ENCODE measurements at regions not wholly inside any gene's neighbourhood (a gene's known extent, or its start where the extent isn't known, plus 50 kb on each side); places are given as distances from the start of the nearest gene placed in this dataset.
"Not testable (repeated sequence)": the region's sequence is repeated elsewhere in the genome, so short reads cannot be mapped to it uniquely, and the experiment has no call there.

DNA sequence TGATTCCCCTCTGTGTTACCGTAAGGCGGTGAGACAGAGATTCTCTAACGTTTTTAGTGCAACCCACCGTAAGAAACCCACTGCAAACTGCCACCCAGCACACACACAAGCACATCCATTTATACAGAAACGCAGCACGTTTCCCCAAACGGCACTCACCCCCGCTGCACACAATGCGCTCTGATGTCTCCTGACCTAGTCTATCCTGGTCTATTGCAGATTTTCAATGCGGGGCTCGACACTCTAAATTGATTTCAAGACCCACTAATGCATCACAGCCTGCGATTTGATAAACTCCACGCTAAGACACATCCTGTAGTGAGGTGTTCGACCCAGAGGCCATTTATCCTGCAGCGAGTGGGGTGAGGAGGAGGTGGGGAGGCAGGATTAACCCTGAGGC, 63.7 kb upstream of the SULF2 start:
- Histone ChIP-seq H3K79me2 (ENCODE audit: control insufficient read depth, insufficient read depth, low read length, poor library complexity) (no peaks in the 10 kb centered on the region), H4K12ac (ENCODE audit: low read depth, low read length) (no peak overlapping the region), H3K4me2 (ENCODE audit: low read length) (no peak overlapping the region), H3K4me3 (ENCODE audit: low read depth, low read length) (no peak overlapping the region), H3K9ac (ENCODE audit: low read length) (no peak overlapping the region), H2BK5ac (ENCODE audit: low read depth, low read length, poor library complexity) (no peak overlapping the region), H3K27ac (ENCODE audit: low read depth, low read length) (no peak overlapping the region), H2BK120ac (ENCODE audit: insufficient read depth, low read length, poor library complexity) (no peak overlapping the region), H3K27me3 (ENCODE audit: insufficient read depth, low read length) (no peaks in the 10 kb centered on the region), H3K14ac (ENCODE audit: low read length) (no peak overlapping the region), H3K9me3 (ENCODE audit: insufficient read depth, low read depth, low read length) (peaks cover 10% of the 10 kb centered on the region), H2AK5ac (ENCODE audit: low read length) (no peak overlapping the region), H3K23ac (ENCODE audit: low read length) (no peak overlapping the region), H3K36me3 (ENCODE audit: control insufficient read depth in 1 of 2, insufficient read depth in 2 of 2, low read length in 2 of 2) (no peaks in the 10 kb centered on the region), H2AFZ (ENCODE audit: insufficient read depth, low read length, poor library complexity) (no peak overlapping the region), H4K91ac (ENCODE audit: low read depth, low read length) (no peak overlapping the region), H3K79me1 (ENCODE audit: low read length) (no peaks in the 10 kb centered on the region), H2BK12ac (ENCODE audit: low read length) (no peak overlapping the region), H3K4me1 (ENCODE audit: control insufficient read depth in 1 of 2, insufficient read depth in 2 of 2, low read length in 2 of 2) (no peaks in the 10 kb centered on the region), H3K18ac (ENCODE audit: low read length) (no peak overlapping the region), H4K8ac (ENCODE audit: low read depth, low read length) (no peak overlapping the region), H3K4ac (ENCODE audit: low read depth, low read length) (no peak overlapping the region)
- DNase-seq, result no peak
- WGBS (ENCODE audit: extremely low coverage, insufficient coverage, insufficient read length), result no CpG with 5 or more reads among the region's 15 CpGs

DNA sequence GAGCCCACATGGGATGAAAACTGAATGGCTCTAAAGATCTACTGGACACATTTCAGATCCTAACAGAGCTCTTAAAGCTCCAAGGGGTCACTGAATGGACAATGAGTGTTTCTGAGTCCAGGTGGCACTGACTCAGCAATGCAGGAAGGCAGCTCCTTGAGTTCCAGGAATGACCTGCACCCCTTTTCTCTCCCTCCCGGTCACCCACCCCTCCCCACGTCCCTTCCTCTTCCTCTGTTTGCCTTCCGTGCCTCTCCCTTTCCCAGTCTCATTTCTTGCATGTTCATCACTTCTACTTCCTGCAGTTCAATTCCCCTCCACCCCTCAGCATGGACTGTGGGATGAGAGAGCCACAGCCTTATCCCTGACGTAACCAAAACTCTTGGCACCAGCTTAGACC, 63.3 kb upstream of the SULF2 start:
- H2AK5ac ChIP-seq (ENCODE audit: low read length); H4K91ac ChIP-seq (ENCODE audit: low read depth, low read length); H3K4ac ChIP-seq (ENCODE audit: low read depth, low read length); H4K8ac ChIP-seq (ENCODE audit: low read depth, low read length); H3K79me1 ChIP-seq (ENCODE audit: low read length); H3K14ac ChIP-seq (ENCODE audit: low read length); H3K4me2 ChIP-seq (ENCODE audit: low read length); DNase-seq; H3K36me3 ChIP-seq (ENCODE audit: control insufficient read depth in 1 of 2, insufficient read depth in 2 of 2, low read length in 2 of 2); H4K12ac ChIP-seq (ENCODE audit: low read depth, low read length); H3K79me2 ChIP-seq (ENCODE audit: control insufficient read depth, insufficient read depth, low read length, poor library complexity); H2AFZ ChIP-seq (ENCODE audit: insufficient read depth, low read length, poor library complexity); H3K4me1 ChIP-seq (ENCODE audit: control insufficient read depth in 1 of 2, insufficient read depth in 2 of 2, low read length in 2 of 2); H2BK5ac ChIP-seq (ENCODE audit: low read depth, low read length, poor library complexity); H3K27ac ChIP-seq (ENCODE audit: low read depth, low read length); H3K23ac ChIP-seq (ENCODE audit: low read length); H3K4me3 ChIP-seq (ENCODE audit: low read depth, low read length); H3K9ac ChIP-seq (ENCODE audit: low read length); H2BK120ac ChIP-seq (ENCODE audit: insufficient read depth, low read length, poor library complexity); H2BK12ac ChIP-seq (ENCODE audit: low read length); H3K18ac ChIP-seq (ENCODE audit: low read length); H3K9me3 ChIP-seq (ENCODE audit: insufficient read depth, low read depth, low read length); H3K27me3 ChIP-seq (ENCODE audit: insufficient read depth, low read length): not testable (repeated sequence)
- no CpG with 5 or more reads among the region's 4 CpGs for WGBS (ENCODE audit: extremely low coverage, insufficient coverage, insufficient read length)

DNA sequence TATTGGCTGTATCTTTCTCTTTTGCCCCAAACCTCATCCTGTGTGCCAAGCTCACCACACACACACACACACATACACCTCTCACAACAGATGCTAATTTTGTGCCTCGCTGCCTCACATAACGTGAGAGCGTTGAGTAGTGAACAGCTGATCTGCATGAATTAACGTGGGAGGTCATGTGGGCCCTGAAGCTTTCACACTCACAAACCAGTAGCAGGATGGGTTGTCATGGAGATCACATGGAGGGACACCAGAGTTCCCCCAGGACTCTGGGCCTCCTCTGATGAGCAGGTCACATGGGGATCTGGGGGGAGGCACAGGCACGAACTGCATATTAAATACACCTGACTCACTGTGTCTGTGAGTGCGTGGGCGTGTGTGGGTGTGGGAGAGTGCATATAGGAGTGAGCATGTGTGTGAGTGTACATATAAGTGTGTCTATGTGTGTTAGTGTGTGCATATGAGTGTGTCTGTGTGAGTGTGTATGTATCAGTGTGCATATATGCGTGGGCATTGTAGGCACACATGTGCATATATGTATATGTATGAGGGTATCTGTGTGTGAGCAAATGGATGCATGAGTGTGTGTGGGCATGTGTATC, 62.7 kb upstream of the SULF2 start:
- Histone ChIP-seq H2AK5ac (ENCODE audit: low read length) (no peak overlapping the region), H4K12ac (ENCODE audit: low read depth, low read length) (no peak overlapping the region), H4K8ac (ENCODE audit: low read depth, low read length) (no peak overlapping the region), H2BK5ac (ENCODE audit: low read depth, low read length, poor library complexity) (no peak overlapping the region), H3K4ac (ENCODE audit: low read depth, low read length) (no peak overlapping the region), H4K91ac (ENCODE audit: low read depth, low read length) (no peak overlapping the region), H3K27ac (ENCODE audit: low read depth, low read length) (no peak overlapping the region), H3K23ac (ENCODE audit: low read length) (no peak overlapping the region), H3K4me2 (ENCODE audit: low read length) (no peak overlapping the region), H3K4me1 (ENCODE audit: control insufficient read depth in 1 of 2, insufficient read depth in 2 of 2, low read length in 2 of 2) (no peaks in the 10 kb centered on the region), H3K27me3 (ENCODE audit: insufficient read depth, low read length) (no peaks in the 10 kb centered on the region), H3K79me2 (ENCODE audit: control insufficient read depth, insufficient read depth, low read length, poor library complexity) (no peaks in the 10 kb centered on the region), H3K18ac (ENCODE audit: low read length) (no peak overlapping the region), H2BK12ac (ENCODE audit: low read length) (no peak overlapping the region), H3K14ac (ENCODE audit: low read length) (no peak overlapping the region), H2AFZ (ENCODE audit: insufficient read depth, low read length, poor library complexity) (no peak overlapping the region), H3K9ac (ENCODE audit: low read length) (no peak overlapping the region), H3K9me3 (ENCODE audit: insufficient read depth, low read depth, low read length) (peaks cover 6% of the 10 kb centered on the region), H2BK120ac (ENCODE audit: insufficient read depth, low read length, poor library complexity) (no peak overlapping the region), H3K4me3 (ENCODE audit: low read depth, low read length) (no peak overlapping the region), H3K79me1 (ENCODE audit: low read length) (no peaks in the 10 kb centered on the region), H3K36me3 (ENCODE audit: control insufficient read depth in 1 of 2, insufficient read depth in 2 of 2, low read length in 2 of 2) (no peaks in the 10 kb centered on the region)
- WGBS (ENCODE audit: extremely low coverage, insufficient coverage, insufficient read length), result no CpG with 5 or more reads among the region's 8 CpGs
- no peak for DNase-seq

DNA sequence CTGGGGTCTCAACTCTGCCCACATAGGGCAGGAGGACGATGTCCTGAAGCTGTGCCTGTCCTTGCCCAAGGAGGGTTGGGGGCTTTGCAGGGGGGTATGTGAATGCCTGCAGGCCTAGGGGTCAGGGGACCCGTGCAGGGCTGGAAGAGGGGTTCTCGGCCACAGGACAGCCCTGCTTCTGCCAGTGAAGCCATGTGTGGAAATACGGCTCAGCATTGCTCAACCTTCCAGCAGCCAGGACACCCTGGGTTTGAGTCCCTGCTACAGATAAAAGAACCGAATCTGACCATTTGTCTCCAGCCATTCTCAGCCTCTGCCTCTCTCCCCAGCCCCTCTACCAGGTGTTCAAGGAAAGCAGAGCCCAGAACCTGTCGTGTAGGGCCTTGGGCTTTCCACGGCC, 61.9 kb upstream of the SULF2 start:
- not testable (repeated sequence) for H3K23ac ChIP-seq (ENCODE audit: low read length); H3K4me2 ChIP-seq (ENCODE audit: low read length); H2AFZ ChIP-seq (ENCODE audit: insufficient read depth, low read length, poor library complexity); H3K18ac ChIP-seq (ENCODE audit: low read length); H3K4me1 ChIP-seq (ENCODE audit: control insufficient read depth in 1 of 2, insufficient read depth in 2 of 2, low read length in 2 of 2); H4K8ac ChIP-seq (ENCODE audit: low read depth, low read length); H3K27me3 ChIP-seq (ENCODE audit: insufficient read depth, low read length); H4K91ac ChIP-seq (ENCODE audit: low read depth, low read length); H3K36me3 ChIP-seq (ENCODE audit: control insufficient read depth in 1 of 2, insufficient read depth in 2 of 2, low read length in 2 of 2); H2BK5ac ChIP-seq (ENCODE audit: low read depth, low read length, poor library complexity); H2BK120ac ChIP-seq (ENCODE audit: insufficient read depth, low read length, poor library complexity); H3K9me3 ChIP-seq (ENCODE audit: insufficient read depth, low read depth, low read length); H3K79me2 ChIP-seq (ENCODE audit: control insufficient read depth, insufficient read depth, low read length, poor library complexity); H2BK12ac ChIP-seq (ENCODE audit: low read length); H2AK5ac ChIP-seq (ENCODE audit: low read length); H3K4me3 ChIP-seq (ENCODE audit: low read depth, low read length); DNase-seq; H3K27ac ChIP-seq (ENCODE audit: low read depth, low read length); H3K4ac ChIP-seq (ENCODE audit: low read depth, low read length); H3K14ac ChIP-seq (ENCODE audit: low read length); H3K9ac ChIP-seq (ENCODE audit: low read length); H3K79me1 ChIP-seq (ENCODE audit: low read length); H4K12ac ChIP-seq (ENCODE audit: low read depth, low read length)
- whole genome bisulfite sequencing (ENCODE audit: extremely low coverage, insufficient coverage, insufficient read length), result no CpG with 5 or more reads among the region's 7 CpGs
